ENCODE measurements at regions not wholly inside any gene's neighbourhood (a gene's known extent, or its start where the extent isn't known, plus 50 kb on each side); places are given as distances from the start of the nearest gene placed in this dataset.

GRCh38 chr5:71946343-71947030, 160.8 kb upstream of the MAP1B start:
- no peak for TF ChIP-seq CTCF (IDR thresholded peaks at IDR 0.05)

- no peak for TF ChIP-seq CTCF (IDR thresholded peaks at IDR 0.05)
Observed at GRCh38 chr5:71948206-71948605, 159.1 kb upstream of the MAP1B start.

- TF ChIP-seq CTCF (IDR thresholded peaks at IDR 0.05): no peak
Observed at GRCh38 chr5:71949772-71950171, 157.5 kb upstream of the MAP1B start.

- no peak for TF ChIP-seq CTCF (IDR thresholded peaks at IDR 0.05)
Observed at GRCh38 chr5:71953866-71954265, 153.4 kb upstream of the MAP1B start.

- TF ChIP-seq CTCF (IDR thresholded peaks at IDR 0.05): no peak
Observed at GRCh38 chr5:71954329-71954728, 152.9 kb upstream of the MAP1B start.

- no peak for TF ChIP-seq CTCF (IDR thresholded peaks at IDR 0.05)
Observed at GRCh38 chr5:71955723-71956122, 151.6 kb upstream of the MAP1B start.

GRCh38 chr5:71957292-71957898, 149.9 kb upstream of the MAP1B start:
- no peak for TF ChIP-seq CTCF (IDR thresholded peaks at IDR 0.05)

All from LNCAP (cell line).